ENCODE measurements at regions not wholly inside any gene's neighbourhood (a gene's known extent, or its start where the extent isn't known, plus 50 kb on each side); places are given as distances from the start of the nearest gene placed in this dataset.
"Not testable (repeated sequence)": the region's sequence is repeated elsewhere in the genome, so short reads cannot be mapped to it uniquely, and the experiment has no call there.

- no peak for DNase-seq
Measured at GRCh38 chr6:4415549-4415948, 280.2 kb upstream of the ECI2 start.

DNA sequence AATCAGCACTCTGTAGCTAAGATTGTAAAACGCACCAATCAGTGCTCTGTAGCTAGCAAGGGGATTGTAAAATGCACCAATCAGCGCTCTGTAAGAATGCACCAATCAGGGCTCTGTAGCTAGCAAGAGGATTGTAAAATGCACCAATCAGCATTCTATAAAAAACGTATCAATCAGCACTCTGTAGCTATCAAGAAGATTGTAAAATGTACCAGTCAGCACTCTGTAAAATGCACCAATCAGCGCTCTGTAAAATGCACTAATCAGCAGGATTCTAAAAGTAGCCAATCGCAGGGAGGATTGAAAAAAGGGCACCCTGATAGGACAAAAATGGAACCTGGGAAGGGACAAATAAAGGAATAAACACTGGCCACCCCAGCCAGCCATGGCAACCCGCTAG, 278.7 kb upstream of the ECI2 start:
- DNase-seq, result not testable (repeated sequence)

DNA sequence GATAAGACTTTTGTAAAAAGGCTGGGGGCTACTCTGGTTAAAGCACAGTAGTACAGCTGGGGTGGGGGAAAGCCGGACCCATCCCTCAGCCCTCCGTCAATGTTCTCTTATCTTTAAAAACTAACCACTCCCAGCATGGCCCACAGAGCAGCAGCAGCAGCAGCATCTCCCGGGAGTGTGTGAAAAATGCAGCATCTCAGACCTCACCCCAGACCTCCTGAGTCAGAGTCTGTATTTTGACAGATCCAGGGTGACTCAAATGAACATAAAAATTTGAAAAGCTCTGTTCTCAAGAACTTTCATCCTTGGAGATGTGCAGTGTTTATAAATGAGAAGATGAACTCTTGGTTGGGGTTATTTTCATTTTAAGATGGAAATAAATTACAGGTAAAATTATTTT, 277.7 kb upstream of the ECI2 start:
- DNase-seq, result no peak

DNA sequence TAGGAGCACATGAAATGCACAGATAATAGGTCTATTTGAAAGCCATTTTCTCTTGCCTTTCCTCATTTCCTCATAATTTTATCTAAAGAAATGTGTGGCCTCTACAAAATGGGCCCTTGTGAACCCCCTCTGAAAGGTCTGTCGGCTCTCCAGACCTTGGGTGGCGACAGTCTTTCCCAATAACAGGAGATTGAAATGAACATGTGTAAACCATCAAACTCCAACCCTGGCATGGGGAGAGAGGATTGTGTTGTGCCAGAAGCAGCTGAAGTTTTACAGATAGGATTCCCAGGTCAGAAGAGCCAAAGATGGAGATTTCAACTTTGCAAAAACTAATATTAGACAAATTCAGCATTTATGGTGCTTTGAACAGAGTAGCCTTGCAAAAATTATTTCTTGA, 277.1 kb upstream of the ECI2 start:
- no peak for DNase-seq

- DNase-seq, result no peak
Measured at GRCh38 chr6:4412077-4412476, 276.7 kb upstream of the ECI2 start.

GRCh38 chr6:4407710-4408109, 272.3 kb upstream of the ECI2 start:
- not testable (repeated sequence) for DNase-seq

GRCh38 chr6:4405621-4406212, 270.3 kb upstream of the ECI2 start:
- DNase-seq, result peak in 3 of 58 donors; percentile 4 to 27 (median 5)

DNA sequence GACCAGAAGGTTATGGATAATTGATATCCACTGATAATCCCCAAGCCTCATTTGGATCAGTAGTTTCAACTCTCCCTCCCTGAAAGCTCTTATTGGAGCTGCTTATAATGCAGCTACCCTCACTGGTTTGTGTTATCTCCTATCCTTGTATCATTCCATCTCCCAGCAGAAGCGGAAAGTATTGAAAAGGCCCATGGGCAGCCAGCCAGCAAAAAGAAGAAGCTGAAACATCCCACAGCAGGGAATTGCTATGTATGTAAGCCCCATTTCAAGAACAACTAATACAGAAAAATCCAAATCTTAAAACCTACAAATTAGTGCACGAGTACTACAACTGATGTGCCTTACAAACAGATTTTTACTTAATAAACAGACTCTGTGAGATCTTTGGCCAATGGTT, 269.0 kb upstream of the ECI2 start:
- no peak for DNase-seq

GRCh38 chr6:4403828-4404227, 268.5 kb upstream of the ECI2 start:
- peak in 7 of 58 donors; percentile 6 to 27 (median 21) for DNase-seq

DNA sequence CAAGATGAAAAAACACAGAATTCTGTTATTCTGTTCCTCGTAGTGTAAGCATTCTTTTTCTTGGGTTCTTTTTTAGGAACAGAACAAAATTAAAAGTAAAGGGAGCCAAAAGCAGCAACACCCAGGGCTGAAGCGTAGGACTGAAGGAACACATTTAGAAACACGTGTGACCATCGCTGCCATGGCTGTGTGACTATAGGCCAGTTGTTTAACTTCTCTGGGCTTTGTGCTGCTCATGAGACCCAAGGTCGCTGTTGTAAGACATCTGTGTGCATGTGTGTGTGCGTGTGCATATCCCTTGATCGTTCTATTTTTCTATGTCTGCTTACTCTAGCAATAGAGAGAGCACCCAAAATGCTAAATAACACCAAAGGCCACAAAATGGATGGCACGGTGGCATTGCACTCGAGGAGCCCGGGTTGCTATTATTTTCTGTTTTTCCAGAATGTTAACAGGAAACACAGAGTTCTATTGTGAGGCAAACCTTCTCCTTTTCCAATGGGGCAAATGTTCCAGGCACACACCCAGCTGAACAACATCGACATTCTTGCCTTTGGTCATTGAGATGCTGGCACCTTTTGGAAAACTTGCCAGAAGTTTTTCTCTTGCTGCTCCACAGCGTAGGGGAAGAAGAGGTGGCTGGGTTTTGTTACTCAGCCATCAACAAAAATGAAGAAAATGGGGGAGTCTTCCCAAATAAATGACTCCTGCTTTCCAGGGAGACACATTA, 267.8 kb upstream of the ECI2 start:
- peak in 2 of 58 donors; percentile 12 to 14 for DNase-seq

DNA sequence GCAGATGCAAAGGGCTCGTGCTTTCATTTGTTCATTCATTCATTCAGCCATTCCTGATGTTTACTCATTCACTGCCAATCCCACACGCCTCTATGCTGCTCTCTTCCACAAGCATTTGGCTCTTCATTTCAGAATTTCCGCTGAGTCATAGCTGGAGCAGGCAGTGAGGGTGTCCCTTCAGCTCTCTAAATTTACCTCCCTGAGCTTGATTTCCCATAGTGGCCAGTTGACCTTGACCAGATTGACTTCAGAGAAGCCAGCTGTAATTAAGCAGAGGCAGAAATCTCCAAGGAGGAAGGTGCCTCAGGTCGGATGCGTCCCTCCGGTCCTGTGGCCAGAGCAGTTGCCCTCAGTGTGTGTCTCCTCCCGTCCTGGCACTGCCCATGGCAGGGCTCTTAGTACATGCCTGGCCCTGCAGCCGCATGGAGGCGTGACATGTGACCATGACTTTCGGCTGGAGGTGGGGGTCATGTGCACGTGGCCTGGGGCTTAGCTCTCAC, 267.2 kb upstream of the ECI2 start:
- DNase-seq, result peak in 4 of 58 donors; percentile 6 to 13 (median 10)

- no peak for DNase-seq
Measured at GRCh38 chr6:4401408-4402368, 266.3 kb upstream of the ECI2 start.

GRCh38 chr6:4399656-4400055, 264.3 kb upstream of the ECI2 start:
- DNase-seq, result no peak

DNA sequence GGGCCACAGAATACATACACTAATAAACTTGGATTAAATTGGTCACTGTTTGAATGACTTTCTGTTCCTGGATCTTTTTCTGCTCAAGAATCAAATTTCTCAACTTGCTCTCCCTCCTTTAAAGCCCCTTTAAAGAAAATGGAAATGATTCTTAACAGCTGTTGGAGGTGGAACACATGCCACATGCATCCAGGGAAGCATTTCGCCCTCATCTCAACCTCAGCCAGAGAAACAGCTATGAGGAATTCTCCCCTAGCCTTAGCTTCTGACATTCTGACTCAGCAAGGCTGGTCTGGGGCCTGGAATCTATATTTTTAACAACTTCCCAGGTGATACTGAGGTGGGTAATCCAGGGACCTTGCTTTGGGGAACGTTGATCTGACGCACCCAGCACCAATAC, 263.4 kb upstream of the ECI2 start:
- DNase-seq, result no peak

DNA sequence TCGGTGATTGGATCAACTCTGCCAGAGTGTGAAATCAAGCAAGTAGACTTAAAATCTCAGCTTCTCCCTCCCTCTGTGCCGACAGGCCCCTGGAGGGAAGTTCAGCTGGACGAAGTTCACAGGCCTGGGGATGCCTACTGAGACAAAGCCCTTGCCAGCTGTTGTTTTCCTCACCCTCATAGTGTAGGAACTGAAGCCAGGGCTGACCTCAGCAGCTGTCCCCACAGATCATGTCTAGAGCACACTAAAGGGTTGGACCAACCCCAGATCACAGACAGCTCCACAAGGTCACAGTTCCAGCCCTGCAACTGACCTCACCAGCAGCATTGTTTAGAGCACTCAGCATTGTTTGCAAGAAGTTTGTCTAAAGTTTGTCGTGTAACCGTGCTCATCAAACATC, 261.9 kb upstream of the ECI2 start:
- peak in 14 of 58 donors; percentile 12 to 71 (median 26) for DNase-seq

DNA sequence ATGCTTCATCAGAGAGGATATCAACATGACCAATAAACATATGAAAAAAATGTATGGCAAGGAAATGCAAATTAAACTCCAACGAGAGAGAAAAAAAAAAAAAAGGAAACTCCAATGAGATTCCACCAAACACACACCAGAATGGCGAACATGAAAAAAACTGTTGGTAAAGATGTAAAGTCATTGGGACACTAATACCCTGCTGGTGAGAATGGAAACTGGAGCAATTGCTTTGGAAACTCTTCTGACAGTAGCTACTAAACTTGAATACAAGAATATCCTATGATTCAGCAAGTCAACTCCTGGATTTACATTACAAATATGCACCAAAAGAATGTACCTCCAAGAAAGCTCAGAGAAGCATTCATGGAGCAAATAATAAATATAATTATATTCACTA, 260.7 kb upstream of the ECI2 start:
- DNase-seq, result no peak

- DNase-seq, result no peak
Measured at GRCh38 chr6:4395386-4395785, 260.0 kb upstream of the ECI2 start.

GRCh38 chr6:4394786-4395185, 259.4 kb upstream of the ECI2 start:
- DNase-seq, result no peak

GRCh38 chr6:4388675-4389074, 253.3 kb upstream of the ECI2 start:
- DNase-seq, result no peak

- DNase-seq, result no peak
Measured at GRCh38 chr6:4384656-4385055, 249.3 kb upstream of the ECI2 start.

GRCh38 chr6:4383910-4384638, 248.7 kb upstream of the ECI2 start:
- no peak for DNase-seq

Measured in anterior cingulate cortex (tissue), 58 donors.